ENCODE measurements at regions not wholly inside any gene's neighbourhood (a gene's known extent, or its start where the extent isn't known, plus 50 kb on each side); places are given as distances from the start of the nearest gene placed in this dataset.

DNA sequence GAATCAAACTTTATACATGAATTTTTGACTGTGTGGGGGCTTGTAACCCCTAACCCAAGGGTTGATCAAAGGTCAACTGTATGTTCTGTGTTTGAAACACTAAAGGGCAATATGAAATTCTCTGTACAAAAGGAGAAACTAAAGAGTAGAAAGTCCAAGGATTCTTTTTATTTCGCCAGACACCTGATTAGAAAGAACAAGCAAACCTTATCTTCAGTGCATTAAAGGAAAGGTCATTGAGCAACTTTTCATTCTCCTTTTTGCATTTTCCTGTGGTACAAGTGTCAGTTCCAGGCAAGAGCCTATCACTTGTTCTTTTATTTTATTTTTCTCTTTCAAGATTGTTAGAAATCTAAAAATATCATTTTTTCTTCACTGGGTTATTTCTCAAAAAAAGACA lies 430.1 kb upstream of the EPHA3 start:
- H3K4me1 ChIP-seq = no peaks in the 10 kb centered on the region
- no peak overlapping the region for H3K27ac ChIP-seq
- TF ChIP-seq CTCF (IDR thresholded peaks at IDR 0.05) = no peak
- no peaks in the 10 kb centered on the region for H3K27me3 ChIP-seq
- ATAC-seq (no peak), DNase-seq (no peak)
- no peaks in the 10 kb centered on the region for H3K9me3 ChIP-seq
- H3K4me3 ChIP-seq = no peak overlapping the region
- no peaks in the 10 kb centered on the region for H3K36me3 ChIP-seq
- intact Hi-C loops (cut with DNase I) = no loop called here

DNA sequence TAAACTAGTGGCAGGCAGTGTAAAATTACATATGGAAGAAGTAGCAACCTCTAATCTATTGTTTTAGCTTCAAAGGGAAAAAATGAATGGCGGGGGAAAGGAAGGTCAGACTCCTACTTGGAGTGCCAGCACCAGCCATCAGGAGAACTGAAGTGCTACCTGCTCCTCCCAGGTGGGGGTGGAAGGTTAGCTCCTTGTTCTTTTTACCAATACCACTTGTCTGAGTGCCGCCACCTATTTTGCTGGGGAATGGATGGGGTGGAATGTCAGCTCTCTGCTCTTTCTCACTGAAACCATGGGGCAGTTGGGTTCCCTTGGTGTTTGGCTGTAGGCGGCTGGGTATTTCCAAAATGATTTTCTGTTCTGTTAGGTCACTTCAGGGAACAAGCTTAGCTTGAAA lies 428.7 kb upstream of the EPHA3 start:
- no peak for TF ChIP-seq CTCF (IDR thresholded peaks at IDR 0.05)
- no peak for DNase-seq

GRCh38 chr3:88690287-88690686 lies 417.1 kb upstream of the EPHA3 start:
- DNase-seq (no peak), ATAC-seq (no peak)
- no peak overlapping the region for H3K4me3 ChIP-seq
- no peaks in the 10 kb centered on the region for H3K4me1 ChIP-seq
- H3K36me3 ChIP-seq = no peaks in the 10 kb centered on the region
- TF ChIP-seq CTCF (IDR thresholded peaks at IDR 0.05) = no peak
- intact Hi-C loops (cut with DNase I) = no loop called here
- H3K27me3 ChIP-seq = no peaks in the 10 kb centered on the region
- H3K27ac ChIP-seq = no peak overlapping the region
- no peaks in the 10 kb centered on the region for H3K9me3 ChIP-seq

More for the DNA sequence above, 428.7 kb upstream of the EPHA3 start:
- Histone ChIP-seq H3K27ac (no peak overlapping the region), H3K4me3 (no peak overlapping the region), H3K4me1 (no peaks in the 10 kb centered on the region), H3K27me3 (no peaks in the 10 kb centered on the region), H3K9me3 (no peaks in the 10 kb centered on the region), H3K36me3 (no peaks in the 10 kb centered on the region)
- intact Hi-C loops (cut with DNase I) = no loop called here
- no peak for ATAC-seq

DNA sequence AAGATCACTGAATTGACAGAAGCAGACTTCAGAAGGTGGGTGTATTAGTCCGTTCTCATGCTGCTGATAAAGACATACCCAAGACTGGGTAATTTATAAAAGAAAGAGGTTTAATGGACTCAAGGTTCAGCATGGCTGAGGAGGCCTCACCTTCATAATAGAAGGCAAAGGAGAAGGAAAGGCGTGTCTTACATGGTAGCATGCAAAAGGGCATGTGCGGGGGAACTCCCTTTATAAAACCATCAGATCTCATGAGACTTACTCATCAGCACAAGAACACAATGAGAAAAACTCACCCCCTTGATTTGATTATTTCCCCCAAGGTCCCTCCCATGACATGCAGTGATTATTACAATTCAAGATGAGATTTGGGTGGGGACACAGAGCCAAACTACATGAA lies 416.3 kb upstream of the EPHA3 start:
- no peak for TF ChIP-seq CTCF (IDR thresholded peaks at IDR 0.05)
- intact Hi-C loops (cut with DNase I) = no loop called here
- DNase-seq (no peak), ATAC-seq (no peak)
- no peaks in the 10 kb centered on the region for H3K27me3 ChIP-seq
- H3K36me3 ChIP-seq = no peaks in the 10 kb centered on the region
- H3K9me3 ChIP-seq = no peaks in the 10 kb centered on the region
- no peaks in the 10 kb centered on the region for H3K4me1 ChIP-seq
- H3K4me3 ChIP-seq = no peak overlapping the region
- H3K27ac ChIP-seq = no peak overlapping the region

- Histone ChIP-seq H3K36me3 (no peaks in the 10 kb centered on the region), H3K4me3 (no peak overlapping the region), H3K27ac (no peak overlapping the region), H3K9me3 (no peaks in the 10 kb centered on the region), H3K4me1 (no peaks in the 10 kb centered on the region), H3K27me3 (no peaks in the 10 kb centered on the region)
- no peak for TF ChIP-seq CTCF (IDR thresholded peaks at IDR 0.05)
- ATAC-seq (no peak), DNase-seq (no peak)
- intact Hi-C loops (cut with DNase I) = no loop called here
Measured at GRCh38 chr3:88703501-88704059, 403.8 kb upstream of the EPHA3 start.

GRCh38 chr3:88704338-88704737 lies 403.1 kb upstream of the EPHA3 start:
- DNase-seq (no peak), ATAC-seq (no peak)
- no peak for TF ChIP-seq CTCF (IDR thresholded peaks at IDR 0.05)
- Histone ChIP-seq H3K27ac (no peak overlapping the region), H3K9me3 (no peaks in the 10 kb centered on the region), H3K36me3 (no peaks in the 10 kb centered on the region), H3K27me3 (no peaks in the 10 kb centered on the region), H3K4me3 (no peak overlapping the region), H3K4me1 (no peaks in the 10 kb centered on the region)
- intact Hi-C loops (cut with DNase I) = no loop called here
